Left lung (tissue), 4 donors: ENCODE measurements at regions not wholly inside any gene's neighbourhood (a gene's known extent, or its start where the extent isn't known, plus 50 kb on each side); places are given as distances from the start of the nearest gene placed in this dataset.
"Not testable (repeated sequence)": the region's sequence is repeated elsewhere in the genome, so short reads cannot be mapped to it uniquely, and the experiment has no call there.

Source experiments
- ATAC-seq: fragments of 200-7000 bp; cut with Tn5 transposase; one replicate; pipeline ENCODE4 v1.9.1; 2020; ENCODE audit warnings: moderate library complexity
- DNase-seq, 4 donors: peaks; one replicate each; pipeline ENCODE4 v3.0.0-alpha.2; 2013 to 2020
- H3K27ac ChIP-seq, 2 donors: fragments of 200-600 bp; sonication (generic) in 1 of 2; one replicate each; pipeline versions ENCODE4 v1.5.0 to v1.8.0; 2020 to 2021
- H3K27me3 ChIP-seq, 2 donors: fragments of 200-600 bp; sonication (generic) in 1 of 2; one replicate each; pipeline versions ENCODE4 v1.5.0 to v1.8.0; 2020 to 2021
- H3K36me3 ChIP-seq, 2 donors: fragments of 200-600 bp; sonication (generic) in 1 of 2; one replicate each; pipeline versions ENCODE4 v1.5.0 to v1.8.0; 2020 to 2021
- H3K4me1 ChIP-seq, 2 donors: fragments of 200-600 bp; one replicate each; pipeline ENCODE4 v1.8.0; 2021
- H3K4me3 ChIP-seq, 2 donors: fragments of 200-600 bp; sonication (generic) in 1 of 2; one replicate each; pipeline versions ENCODE4 v1.5.0 to v1.8.0; 2020 to 2021; ENCODE audit warnings: mild to moderate bottlenecking in 1 of 2
- H3K9me3 ChIP-seq, 2 donors: fragments of 200-600 bp; sonication (generic) in 1 of 2; one replicate each; pipeline versions ENCODE4 v1.5.0 to v1.8.0; 2020 to 2021
- CTCF ChIP-seq, 2 donors: fragments of 200-600 bp; sonication (generic) in 1 of 2; IDR thresholded peaks; one replicate each; pipeline versions ENCODE4 v1.5.0 to v1.8.0; 2021; ENCODE audit warnings: antibody characterized with exemption in 2 of 2
- intact Hi-C, 2 donors: fragments of 100-400 bp; cut with DNase I; formaldehyde crosslinking; loops; one replicate each; pipeline versions ENCODE4 v1.11.2 to v1.14.2; 2022
- donor health status: DM: no; HTN: yes; CAD: no.
- donor health status: DM: no; HTN: no; CAD: no.

DNA sequence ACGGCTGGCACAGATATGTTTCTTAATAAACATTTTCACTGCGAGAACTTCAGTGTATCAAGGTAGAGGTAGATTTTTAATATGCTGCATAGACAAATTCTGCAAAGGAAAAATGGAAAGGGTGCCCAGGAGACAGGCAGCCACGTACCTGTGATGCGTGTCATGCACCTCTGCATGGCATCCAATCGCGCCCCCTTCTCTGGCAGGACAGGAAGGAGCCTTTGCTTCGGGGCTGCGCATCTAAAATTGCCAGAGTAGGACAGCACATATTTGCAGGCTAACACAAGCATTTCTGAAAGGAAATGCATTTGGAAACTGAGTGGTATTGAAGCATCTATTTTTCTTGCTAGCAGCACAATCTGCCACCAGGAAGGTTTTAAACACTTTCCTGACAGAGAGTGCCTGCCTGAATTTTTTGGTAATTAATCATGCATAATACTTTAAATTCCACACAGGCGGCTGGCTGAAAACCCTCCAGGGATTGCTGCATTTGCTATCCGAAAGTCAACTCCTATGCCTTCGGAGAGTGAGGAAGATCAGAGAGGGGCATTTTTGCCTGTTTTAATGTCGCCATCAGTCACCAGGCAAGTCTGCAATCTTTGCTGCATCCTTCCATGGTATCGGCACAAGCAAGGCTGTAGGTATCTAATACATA is 165.1 kb upstream of the ATP10A start:
- no peak for ATAC-seq
- Histone ChIP-seq H3K27ac (no peak overlapping the region), H3K36me3 (no peaks in the 10 kb centered on the region), H3K9me3 (no peaks in the 10 kb centered on the region), H3K27me3 (peaks cover 0 to 6% of the 10 kb centered on the region in 2 donors), H3K4me3 (no peak overlapping the region), H3K4me1 (no peaks in the 10 kb centered on the region)
- intact Hi-C loops, result no loop called here
- DNase-seq, result no peak
- no peak for TF ChIP-seq CTCF (IDR thresholded peaks at IDR 0.05)

DNA sequence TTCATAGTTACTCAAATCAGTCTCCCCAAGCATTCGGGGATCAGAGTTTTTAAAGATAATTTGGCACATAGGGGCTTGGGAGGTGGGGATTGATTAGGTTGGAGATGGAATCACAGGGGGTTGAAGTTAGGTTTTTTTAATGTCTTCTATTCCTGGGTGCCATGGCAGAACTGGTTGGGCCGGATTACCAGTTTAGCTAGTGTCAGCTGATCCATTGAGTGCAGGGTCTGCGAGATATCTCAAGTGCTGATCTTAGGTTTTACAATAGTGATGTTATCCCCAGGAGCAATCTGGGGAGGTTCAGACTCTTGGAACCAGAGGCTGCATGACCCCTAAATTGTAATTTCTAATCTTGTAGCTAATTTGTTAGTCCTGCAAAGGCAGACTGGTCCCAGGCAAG is 163.5 kb upstream of the ATP10A start:
- H3K4me1 ChIP-seq, H3K4me3 ChIP-seq, intact Hi-C loops, H3K27me3 ChIP-seq, H3K36me3 ChIP-seq, H3K9me3 ChIP-seq, H3K27ac ChIP-seq, ATAC-seq, DNase-seq: not testable (repeated sequence)

GRCh38 chr15:26024241-26024640 is 161.1 kb upstream of the ATP10A start:
- no peaks in the 10 kb centered on the region for H3K9me3 ChIP-seq
- no peak overlapping the region for H3K27ac ChIP-seq
- no peaks in the 10 kb centered on the region for H3K36me3 ChIP-seq
- intact Hi-C loops, result no loop called here
- ATAC-seq, result no peak
- DNase-seq, result no peak
- H3K27me3 ChIP-seq, result no peaks in the 10 kb centered on the region
- H3K4me1 ChIP-seq, result no peaks in the 10 kb centered on the region
- TF ChIP-seq CTCF (IDR thresholded peaks at IDR 0.05), result no peak
- H3K4me3 ChIP-seq, result no peak overlapping the region

- no peaks in the 10 kb centered on the region for H3K4me1 ChIP-seq
- DNase-seq (no peak), ATAC-seq (no peak)
- no peaks in the 10 kb centered on the region for H3K9me3 ChIP-seq
- intact Hi-C loops, result no loop called here
- no peak for TF ChIP-seq CTCF (IDR thresholded peaks at IDR 0.05)
- no peak overlapping the region for H3K4me3 ChIP-seq
- H3K27me3 ChIP-seq, result no peaks in the 10 kb centered on the region
- no peaks in the 10 kb centered on the region for H3K36me3 ChIP-seq
- no peak overlapping the region for H3K27ac ChIP-seq
These were observed 160.6 kb upstream of the ATP10A start for GRCh38 chr15:26023691-26024090.

- no peak overlapping the region for H3K4me3 ChIP-seq
- no peaks in the 10 kb centered on the region for H3K27me3 ChIP-seq
- ATAC-seq (no peak), DNase-seq (no peak)
- no peaks in the 10 kb centered on the region for H3K9me3 ChIP-seq
- no peaks in the 10 kb centered on the region for H3K36me3 ChIP-seq
- H3K4me1 ChIP-seq, result no peaks in the 10 kb centered on the region
- no peak overlapping the region for H3K27ac ChIP-seq
- no peak for TF ChIP-seq CTCF (IDR thresholded peaks at IDR 0.05)
- intact Hi-C loops, result no loop called here
These were observed 160.1 kb upstream of the ATP10A start for GRCh38 chr15:26023231-26023630.

- Histone ChIP-seq H3K27me3 (no peaks in the 10 kb centered on the region), H3K36me3 (no peaks in the 10 kb centered on the region), H3K27ac (no peak overlapping the region), H3K9me3 (no peaks in the 10 kb centered on the region), H3K4me1 (no peaks in the 10 kb centered on the region), H3K4me3 (no peak overlapping the region)
- no peak for ATAC-seq
- DNase-seq, result no peak
- intact Hi-C loops, result no loop called here
- TF ChIP-seq CTCF (IDR thresholded peaks at IDR 0.05), result no peak
These were observed 157.7 kb upstream of the ATP10A start for GRCh38 chr15:26020871-26021270.
